HEK293T (cell line): ENCODE measurements at regions not wholly inside any gene's neighbourhood (a gene's known extent, or its start where the extent isn't known, plus 50 kb on each side); places are given as distances from the start of the nearest gene placed in this dataset.

Source experiments
- ARNT ChIP-seq: fragments of 450-650 bp; IDR thresholded peaks from 2 replicates; pipeline ENCODE4 v1.6.1; 2017; ENCODE audit warnings: mild to moderate bottlenecking
- BHLHE40 ChIP-seq: fragments of 450-650 bp; IDR thresholded peaks from 2 replicates; pipeline ENCODE4 v1.6.1; 2016; ENCODE audit warnings: mild to moderate bottlenecking, moderate library complexity, borderline replicate concordance
- CTBP1 ChIP-seq: fragments of 450-650 bp; IDR thresholded peaks from 2 replicates; pipeline ENCODE4 v1.6.1; 2016; ENCODE audit warnings: borderline replicate concordance
- ELF4 ChIP-seq: fragments of 450-650 bp; IDR thresholded peaks from 2 replicates; pipeline ENCODE4 v1.6.1; 2017; ENCODE audit warnings: antibody characterized with exemption
- FOXA1 ChIP-seq: fragments of 450-650 bp; IDR thresholded peaks from 2 replicates; pipeline ENCODE4 v1.6.1; 2016; ENCODE audit warnings: mild to moderate bottlenecking
- FOXM1 ChIP-seq: fragments of 450-650 bp; IDR thresholded peaks from 2 replicates; pipeline ENCODE4 v1.6.1; 2017; ENCODE audit warnings: mild to moderate bottlenecking, borderline replicate concordance
- L3MBTL2 ChIP-seq: fragments of 450-650 bp; conservative IDR thresholded peaks from 2 replicates; pipeline ENCODE4 v1.6.1; 2016; ENCODE audit warnings: mild to moderate bottlenecking
- SP1 ChIP-seq: fragments of 450-650 bp; IDR thresholded peaks from 2 replicates; pipeline ENCODE4 v1.6.1; 2017
- SUZ12 ChIP-seq: fragments of 450-650 bp; IDR thresholded peaks from 2 replicates; pipeline ENCODE4 v1.6.1; 2016; ENCODE audit warnings: mild to moderate bottlenecking
- TARDBP ChIP-seq: fragments of 450-650 bp; IDR thresholded peaks from 2 replicates; pipeline ENCODE4 v1.6.1; 2016

GRCh38 chr10:80720549-80720948, 182.8 kb downstream of the SH2D4B start:
- TF ChIP-seq FOXA1 (no peak), CTBP1 (no peak), FOXM1 (no peak), ARNT (no peak), TARDBP (no peak), SP1 (no peak), SUZ12 (no peak), BHLHE40 (no peak), L3MBTL2 (no peak), ELF4 (no peak)
